ENCODE measurements at regions not wholly inside any gene's neighbourhood (a gene's known extent, or its start where the extent isn't known, plus 50 kb on each side); places are given as distances from the start of the nearest gene placed in this dataset.

- no peak for TF ChIP-seq POLR2AphosphoS5 (IDR thresholded peaks at IDR 0.05)
- no peak for TF ChIP-seq CTCF (IDR thresholded peaks at IDR 0.05)
- no peak for TF ChIP-seq POLR2A (IDR thresholded peaks at IDR 0.05)
These were observed 350.0 kb upstream of the ISL1 start for GRCh38 chr5:51033215-51033614.
